Neural progenitor cell (in vitro differentiated cells): ENCODE measurements at regions not wholly inside any gene's neighbourhood (a gene's known extent, or its start where the extent isn't known, plus 50 kb on each side); places are given as distances from the start of the nearest gene placed in this dataset.

Experiments
- CTCF ChIP-seq: fragments of 200-600 bp; sonication (generic); IDR thresholded peaks from 2 replicates; pipeline ENCODE4 v1.5.1; 2017; ENCODE audit warnings: antibody characterized with exemption, mild to moderate bottlenecking
- EZH2 ChIP-seq: fragments of 200-600 bp; sonication (generic); IDR thresholded peaks from 2 replicates; pipeline ENCODE4 v1.6.1; 2017; ENCODE audit warnings: antibody characterized with exemption, mild to moderate bottlenecking, moderate library complexity

GRCh38 chr18:24894880-24895279, 434.4 kb downstream of the HRH4 start:
- TF ChIP-seq CTCF (no peak), EZH2 (no peak)
